HEK293 (cell line): ENCODE measurements at regions not wholly inside any gene's neighbourhood (a gene's known extent, or its start where the extent isn't known, plus 50 kb on each side); places are given as distances from the start of the nearest gene placed in this dataset.

Experiments used
- CTCF ChIA-PET: fragments of 350-600 bp; formaldehyde crosslinking; extraction: SDS; loops from one replicate; lab custom pipeline; 2021; ENCODE audit warnings: antibody characterized with exemption; lab: Yijun Ruan, JAX
- POLR2A ChIA-PET: fragments of 300-600 bp; formaldehyde crosslinking; extraction: SDS; loops from one replicate; lab custom pipeline; 2020; ENCODE audit warnings: antibody characterized with exemption, inconsistent platforms; lab: Yijun Ruan, JAX
- H3K27ac ChIP-seq: fragments of 200-500 bp; sonication (Bioruptor generic); 2 replicates; pipeline ENCODE4 v1.5.1; 2014; ENCODE audit warnings: low read depth, low read length, control low read depth, inconsistent platforms; ENCODE audit errors: extremely low read depth
- H3K36me3 ChIP-seq, 2 experiments: fragments of 200-500 bp in 1 of 2; sonication (Bioruptor generic) in 1 of 2; 1 replicate in 1 of 2; 2 replicates in 1 of 2; pipeline ENCODE4 v1.5.1; 2014 to 2017; ENCODE audit warnings: inconsistent platforms in 2 of 2, low read length in 2 of 2; ENCODE audit not compliant: control insufficient read depth in 2 of 2, insufficient read depth in 1 of 2
- H3K4me1 ChIP-seq: fragments of 200-500 bp; sonication (Bioruptor generic); 2 replicates; pipeline ENCODE4 v1.5.1; 2014; ENCODE audit warnings: mild to moderate bottlenecking, low read length, inconsistent platforms; ENCODE audit not compliant: control insufficient read depth, insufficient read depth
- H3K4me3 ChIP-seq: 2 replicates; pipeline ENCODE4 v1.5.1; 2011; ENCODE audit warnings: low read depth, mild to moderate bottlenecking, control low read depth, low read length, moderate library complexity
- H3K9me3 ChIP-seq: fragments of 200-500 bp; sonication (Bioruptor generic); 2 replicates; pipeline ENCODE4 v1.5.1; 2014; ENCODE audit warnings: low read depth, low read length, inconsistent platforms; ENCODE audit not compliant: control insufficient read depth, insufficient read depth
- GLIS1 ChIP-seq: fragments of 450-650 bp; formaldehyde crosslinking; IDR thresholded peaks from 2 replicates; pipeline ENCODE4 v1.5.1; 2016; ENCODE audit warnings: missing biosample characterization, missing genetic modification characterization
- OVOL3 ChIP-seq: fragments of 450-650 bp; formaldehyde crosslinking; IDR thresholded peaks from 2 replicates; pipeline ENCODE4 v1.5.1; 2016; ENCODE audit warnings: missing biosample characterization, missing genetic modification characterization
- YY1 ChIP-seq: fragments of 450-650 bp; formaldehyde crosslinking; IDR thresholded peaks from 2 replicates; pipeline ENCODE4 v1.5.1; 2018; ENCODE audit warnings: missing biosample characterization, missing genetic modification characterization
- ZBTB7A ChIP-seq: fragments of 450-650 bp; formaldehyde crosslinking; IDR thresholded peaks from 2 replicates; pipeline ENCODE4 v1.5.1; 2016; ENCODE audit warnings: low read depth, missing biosample characterization, missing genetic modification characterization
- ZBTB8A ChIP-seq: fragments of 450-650 bp; formaldehyde crosslinking; IDR thresholded peaks from 2 replicates; pipeline ENCODE4 v1.5.1; 2016; ENCODE audit warnings: missing biosample characterization, missing genetic modification characterization
- ZNF23 ChIP-seq: fragments of 450-650 bp; formaldehyde crosslinking; IDR thresholded peaks from 2 replicates; pipeline ENCODE4 v1.5.1; 2016; ENCODE audit warnings: missing biosample characterization, missing genetic modification characterization, borderline replicate concordance
- ZNF239 ChIP-seq: fragments of 450-650 bp; formaldehyde crosslinking; IDR thresholded peaks from 2 replicates; pipeline ENCODE4 v1.5.1; 2016; ENCODE audit warnings: missing biosample characterization, missing genetic modification characterization
- ZNF292 ChIP-seq: fragments of 450-650 bp; formaldehyde crosslinking; IDR thresholded peaks from 2 replicates; pipeline ENCODE4 v1.5.1; 2016; ENCODE audit warnings: low read depth, missing biosample characterization, missing genetic modification characterization, borderline replicate concordance
- ZNF561 ChIP-seq: fragments of 450-650 bp; IDR thresholded peaks from 2 replicates; pipeline ENCODE4 v1.5.1; 2018; ENCODE audit warnings: missing biosample characterization, missing genetic modification characterization, borderline replicate concordance
- ZNF677 ChIP-seq: fragments of 450-650 bp; IDR thresholded peaks from 2 replicates; pipeline ENCODE4 v1.5.0; 2018; ENCODE audit warnings: missing biosample characterization, mild to moderate bottlenecking, missing genetic modification characterization, moderate library complexity
- ZNF768 ChIP-seq: fragments of 450-650 bp; formaldehyde crosslinking; IDR thresholded peaks from 2 replicates; pipeline ENCODE4 v1.5.1; 2018; ENCODE audit warnings: missing biosample characterization, mild to moderate bottlenecking, missing genetic modification characterization
- ZNF777 ChIP-seq: fragments of 450-650 bp; formaldehyde crosslinking; IDR thresholded peaks from 2 replicates; pipeline ENCODE4 v1.5.1; 2017; ENCODE audit warnings: missing biosample characterization, missing genetic modification characterization, borderline replicate concordance
- ZNF792 ChIP-seq: fragments of 450-650 bp; formaldehyde crosslinking; IDR thresholded peaks from 2 replicates; pipeline ENCODE4 v1.5.1; 2016; ENCODE audit warnings: missing biosample characterization, missing genetic modification characterization
- ZNF830 ChIP-seq: fragments of 450-650 bp; IDR thresholded peaks from 2 replicates; pipeline ENCODE4 v1.5.0; 2018; ENCODE audit warnings: missing biosample characterization, missing genetic modification characterization, low read depth, mild to moderate bottlenecking, moderate library complexity
- TF ChIP-seq, protein P1 (sequence below): fragments of 450-650 bp; formaldehyde crosslinking; IDR thresholded peaks from 2 replicates; pipeline ENCODE4 v1.5.1; 2017; ENCODE audit warnings: missing biosample characterization, missing genetic modification characterization
- TF ChIP-seq, protein P2 (sequence below): fragments of 450-650 bp; formaldehyde crosslinking; IDR thresholded peaks from 2 replicates; pipeline ENCODE4 v1.5.1; 2016; ENCODE audit warnings: missing biosample characterization, missing genetic modification characterization
- TF ChIP-seq, protein P3 (sequence below): fragments of 450-650 bp; formaldehyde crosslinking; optimal IDR thresholded peaks from 2 replicates; pipeline ENCODE3; 2016; ENCODE audit warnings: missing biosample characterization, mild to moderate bottlenecking, missing genetic modification characterization
- TF ChIP-seq, protein P4 (sequence below): fragments of 450-650 bp; formaldehyde crosslinking; IDR thresholded peaks from 2 replicates; pipeline ENCODE4 v1.5.1; 2016; ENCODE audit warnings: missing biosample characterization, missing genetic modification characterization, borderline replicate concordance
- TF ChIP-seq, protein P5 (sequence below): sonication (generic); formaldehyde crosslinking; IDR thresholded peaks from 2 replicates; pipeline ENCODE4 v1.8.1; 2022; ENCODE audit warnings: mild to moderate bottlenecking, moderate library complexity, missing genetic modification reagents

DNA sequence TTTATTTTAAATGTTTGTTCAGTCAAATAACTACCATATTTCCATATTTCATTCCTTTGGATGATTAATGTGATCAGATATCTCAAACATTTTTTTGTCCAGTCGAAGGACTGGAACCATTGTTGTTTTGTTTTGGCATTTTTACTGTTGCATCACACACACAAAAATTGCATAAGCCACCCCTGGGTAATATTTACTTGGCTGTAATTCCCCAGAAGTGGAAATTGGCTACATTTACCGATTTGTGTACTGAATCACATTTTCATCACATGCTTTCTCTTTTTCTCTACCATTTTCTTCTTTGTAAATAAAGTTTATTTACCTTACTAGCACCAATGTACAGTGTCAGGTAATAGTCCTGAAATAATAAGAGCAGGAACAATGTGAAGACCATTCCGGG, 1729.7 kb upstream of the WWC1 start:
- Histone ChIP-seq H3K4me1 (no peaks in the 10 kb centered on the region), H3K36me3 (no peaks in the 10 kb centered on the region)
- POLR2A ChIA-PET: no interaction called here
- TF ChIP-seq ZNF23 (no peak), ZBTB8A (no peak), ZNF239 (tag by site-specific recombination) (no peak), ZNF792 (tag by site-specific recombination) (no peak), ZNF777 (tag by site-specific recombination) (no peak), YY1 (tag by site-specific recombination) (no peak)
- TF ChIP-seq, protein P1, sequence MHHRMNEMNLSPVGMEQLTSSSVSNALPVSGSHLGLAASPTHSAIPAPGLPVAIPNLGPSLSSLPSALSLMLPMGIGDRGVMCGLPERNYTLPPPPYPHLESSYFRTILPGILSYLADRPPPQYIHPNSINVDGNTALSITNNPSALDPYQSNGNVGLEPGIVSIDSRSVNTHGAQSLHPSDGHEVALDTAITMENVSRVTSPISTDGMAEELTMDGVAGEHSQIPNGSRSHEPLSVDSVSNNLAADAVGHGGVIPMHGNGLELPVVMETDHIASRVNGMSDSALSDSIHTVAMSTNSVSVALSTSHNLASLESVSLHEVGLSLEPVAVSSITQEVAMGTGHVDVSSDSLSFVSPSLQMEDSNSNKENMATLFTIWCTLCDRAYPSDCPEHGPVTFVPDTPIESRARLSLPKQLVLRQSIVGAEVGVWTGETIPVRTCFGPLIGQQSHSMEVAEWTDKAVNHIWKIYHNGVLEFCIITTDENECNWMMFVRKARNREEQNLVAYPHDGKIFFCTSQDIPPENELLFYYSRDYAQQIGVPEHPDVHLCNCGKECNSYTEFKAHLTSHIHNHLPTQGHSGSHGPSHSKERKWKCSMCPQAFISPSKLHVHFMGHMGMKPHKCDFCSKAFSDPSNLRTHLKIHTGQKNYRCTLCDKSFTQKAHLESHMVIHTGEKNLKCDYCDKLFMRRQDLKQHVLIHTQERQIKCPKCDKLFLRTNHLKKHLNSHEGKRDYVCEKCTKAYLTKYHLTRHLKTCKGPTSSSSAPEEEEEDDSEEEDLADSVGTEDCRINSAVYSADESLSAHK (tag by site-specific recombination): no peak
- TF ChIP-seq, protein P2, sequence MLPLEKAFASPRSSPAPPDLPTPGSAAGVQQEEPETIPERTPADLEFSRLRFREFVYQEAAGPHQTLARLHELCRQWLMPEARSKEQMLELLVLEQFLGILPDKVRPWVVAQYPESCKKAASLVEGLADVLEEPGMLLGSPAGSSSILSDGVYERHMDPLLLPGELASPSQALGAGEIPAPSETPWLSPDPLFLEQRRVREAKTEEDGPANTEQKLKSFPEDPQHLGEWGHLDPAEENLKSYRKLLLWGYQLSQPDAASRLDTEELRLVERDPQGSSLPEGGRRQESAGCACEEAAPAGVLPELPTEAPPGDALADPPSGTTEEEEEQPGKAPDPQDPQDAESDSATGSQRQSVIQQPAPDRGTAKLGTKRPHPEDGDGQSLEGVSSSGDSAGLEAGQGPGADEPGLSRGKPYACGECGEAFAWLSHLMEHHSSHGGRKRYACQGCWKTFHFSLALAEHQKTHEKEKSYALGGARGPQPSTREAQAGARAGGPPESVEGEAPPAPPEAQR: no peak
- TF ChIP-seq, protein P3, sequence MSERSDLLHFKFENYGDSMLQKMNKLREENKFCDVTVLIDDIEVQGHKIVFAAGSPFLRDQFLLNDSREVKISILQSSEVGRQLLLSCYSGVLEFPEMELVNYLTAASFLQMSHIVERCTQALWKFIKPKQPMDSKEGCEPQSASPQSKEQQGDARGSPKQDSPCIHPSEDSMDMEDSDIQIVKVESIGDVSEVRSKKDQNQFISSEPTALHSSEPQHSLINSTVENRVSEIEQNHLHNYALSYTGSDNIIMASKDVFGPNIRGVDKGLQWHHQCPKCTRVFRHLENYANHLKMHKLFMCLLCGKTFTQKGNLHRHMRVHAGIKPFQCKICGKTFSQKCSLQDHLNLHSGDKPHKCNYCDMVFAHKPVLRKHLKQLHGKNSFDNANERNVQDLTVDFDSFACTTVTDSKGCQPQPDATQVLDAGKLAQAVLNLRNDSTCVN (tag by site-specific recombination): no peak
- TF ChIP-seq, all 188 proteins: peak for 0
- CTCF ChIA-PET: no interaction called here
- H3K9me3 ChIP-seq: no peaks in the 10 kb centered on the region
- no peak overlapping the region for H3K4me3 ChIP-seq
- H3K27ac ChIP-seq: no peak overlapping the region

DNA sequence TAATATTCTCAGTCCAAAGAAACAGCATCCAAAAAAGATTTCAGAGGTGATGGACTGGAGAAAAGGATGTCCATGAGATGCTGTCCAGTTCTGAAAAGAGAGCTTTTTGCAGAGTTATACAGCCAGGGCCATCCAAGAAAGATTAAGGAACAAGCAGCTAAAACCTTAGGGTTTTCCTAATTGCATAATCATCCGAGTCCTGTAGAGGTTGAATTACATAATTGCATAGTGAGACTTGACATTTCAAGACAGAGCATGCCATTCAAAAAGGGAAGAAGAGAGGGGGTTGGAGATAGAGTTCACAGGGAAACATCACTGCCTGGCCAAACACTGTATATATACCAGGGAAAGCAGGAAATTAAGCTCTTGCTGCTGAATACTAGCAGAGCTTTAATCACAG, 1729.2 kb upstream of the WWC1 start:
- POLR2A ChIA-PET: no interaction called here

More for the DNA sequence above, 1729.2 kb upstream of the WWC1 start:
- no peak overlapping the region for H3K27ac ChIP-seq
- CTCF ChIA-PET: no interaction called here
- no peaks in the 10 kb centered on the region for H3K9me3 ChIP-seq
- H3K4me3 ChIP-seq: no peak overlapping the region
- no peaks in the 10 kb centered on the region for H3K4me1 ChIP-seq
- TF ChIP-seq ZBTB7A (tag by site-specific recombination) (no peak), GLIS1 (tag by site-specific recombination) (no peak), ZNF292 (tag by site-specific recombination) (no peak), ZNF830 (no peak), ZNF677 (tag by site-specific recombination) (no peak), OVOL3 (tag by site-specific recombination) (no peak), ZNF561 (tag by site-specific recombination) (no peak), ZNF768 (tag by site-specific recombination) (no peak)
- TF ChIP-seq, protein P4, sequence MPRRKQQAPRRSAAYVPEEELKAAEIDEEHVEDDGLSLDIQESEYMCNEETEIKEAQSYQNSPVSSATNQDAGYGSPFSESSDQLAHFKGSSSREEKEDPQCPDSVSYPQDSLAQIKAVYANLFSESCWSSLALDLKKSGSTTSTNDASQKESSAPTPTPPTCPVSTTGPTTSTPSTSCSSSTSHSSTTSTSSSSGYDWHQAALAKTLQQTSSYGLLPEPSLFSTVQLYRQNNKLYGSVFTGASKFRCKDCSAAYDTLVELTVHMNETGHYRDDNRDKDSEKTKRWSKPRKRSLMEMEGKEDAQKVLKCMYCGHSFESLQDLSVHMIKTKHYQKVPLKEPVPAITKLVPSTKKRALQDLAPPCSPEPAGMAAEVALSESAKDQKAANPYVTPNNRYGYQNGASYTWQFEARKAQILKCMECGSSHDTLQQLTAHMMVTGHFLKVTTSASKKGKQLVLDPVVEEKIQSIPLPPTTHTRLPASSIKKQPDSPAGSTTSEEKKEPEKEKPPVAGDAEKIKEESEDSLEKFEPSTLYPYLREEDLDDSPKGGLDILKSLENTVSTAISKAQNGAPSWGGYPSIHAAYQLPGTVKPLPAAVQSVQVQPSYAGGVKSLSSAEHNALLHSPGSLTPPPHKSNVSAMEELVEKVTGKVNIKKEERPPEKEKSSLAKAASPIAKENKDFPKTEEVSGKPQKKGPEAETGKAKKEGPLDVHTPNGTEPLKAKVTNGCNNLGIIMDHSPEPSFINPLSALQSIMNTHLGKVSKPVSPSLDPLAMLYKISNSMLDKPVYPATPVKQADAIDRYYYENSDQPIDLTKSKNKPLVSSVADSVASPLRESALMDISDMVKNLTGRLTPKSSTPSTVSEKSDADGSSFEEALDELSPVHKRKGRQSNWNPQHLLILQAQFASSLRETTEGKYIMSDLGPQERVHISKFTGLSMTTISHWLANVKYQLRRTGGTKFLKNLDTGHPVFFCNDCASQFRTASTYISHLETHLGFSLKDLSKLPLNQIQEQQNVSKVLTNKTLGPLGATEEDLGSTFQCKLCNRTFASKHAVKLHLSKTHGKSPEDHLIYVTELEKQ: no peak
- TF ChIP-seq, protein P5, sequence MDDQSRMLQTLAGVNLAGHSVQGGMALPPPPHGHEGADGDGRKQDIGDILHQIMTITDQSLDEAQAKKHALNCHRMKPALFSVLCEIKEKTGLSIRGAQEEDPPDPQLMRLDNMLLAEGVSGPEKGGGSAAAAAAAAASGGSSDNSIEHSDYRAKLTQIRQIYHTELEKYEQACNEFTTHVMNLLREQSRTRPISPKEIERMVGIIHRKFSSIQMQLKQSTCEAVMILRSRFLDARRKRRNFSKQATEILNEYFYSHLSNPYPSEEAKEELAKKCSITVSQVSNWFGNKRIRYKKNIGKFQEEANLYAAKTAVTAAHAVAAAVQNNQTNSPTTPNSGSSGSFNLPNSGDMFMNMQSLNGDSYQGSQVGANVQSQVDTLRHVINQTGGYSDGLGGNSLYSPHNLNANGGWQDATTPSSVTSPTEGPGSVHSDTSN (CRISPR knock-in tag): no peak
- H3K36me3 ChIP-seq: no peaks in the 10 kb centered on the region
